ENCODE measurements at regions not wholly inside any gene's neighbourhood (a gene's known extent, or its start where the extent isn't known, plus 50 kb on each side); places are given as distances from the start of the nearest gene placed in this dataset.

DNA sequence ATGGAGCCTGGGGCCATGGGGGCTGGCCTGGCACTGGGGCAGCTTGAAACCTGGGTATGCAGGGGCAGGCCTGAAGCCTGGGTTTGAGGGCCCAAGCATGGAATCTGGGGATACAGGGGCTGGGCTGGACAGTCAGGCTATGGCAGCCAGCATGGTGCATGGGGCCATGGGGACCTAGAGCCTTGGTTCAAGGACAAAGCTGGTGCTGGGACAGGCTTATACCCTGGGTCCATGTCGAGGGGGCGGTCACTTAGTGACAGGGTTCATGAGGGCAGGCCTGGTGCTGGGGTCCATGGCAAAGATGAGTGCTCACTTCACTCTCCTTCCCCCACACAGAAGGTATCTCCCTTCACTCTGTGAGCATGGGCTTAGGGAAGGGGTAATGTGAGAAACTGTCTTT lies 116.2 kb downstream of the BBS10 start:
- DNase-seq (ENCODE audit: low read depth): no peak

DNA sequence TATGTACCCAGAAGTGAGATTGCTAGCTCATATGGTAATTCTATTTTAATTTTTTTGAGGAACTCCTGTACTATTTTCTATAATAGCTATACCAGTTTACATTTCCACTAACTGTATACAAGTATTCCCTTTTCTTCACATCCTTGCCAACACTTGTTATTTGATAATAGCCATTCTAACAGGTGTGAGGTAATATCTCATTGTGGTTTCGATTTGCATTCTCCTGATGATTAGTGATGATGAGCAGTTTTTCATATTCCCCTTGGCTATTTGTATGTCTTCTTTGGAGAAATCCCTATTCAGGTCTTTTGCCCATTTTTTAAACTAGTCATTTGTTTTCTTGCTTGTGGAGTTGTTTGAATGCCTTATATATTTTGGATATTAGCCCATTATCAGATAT lies 121.3 kb downstream of the BBS10 start:
- no peak for DNase-seq (ENCODE audit: low read depth)
- H3K4me3 ChIP-seq (ENCODE audit: low read depth, low read length): no peak overlapping the region

More for the DNA sequence above, 116.2 kb downstream of the BBS10 start:
- H3K4me3 ChIP-seq (ENCODE audit: low read depth, low read length): no peak overlapping the region

DNA sequence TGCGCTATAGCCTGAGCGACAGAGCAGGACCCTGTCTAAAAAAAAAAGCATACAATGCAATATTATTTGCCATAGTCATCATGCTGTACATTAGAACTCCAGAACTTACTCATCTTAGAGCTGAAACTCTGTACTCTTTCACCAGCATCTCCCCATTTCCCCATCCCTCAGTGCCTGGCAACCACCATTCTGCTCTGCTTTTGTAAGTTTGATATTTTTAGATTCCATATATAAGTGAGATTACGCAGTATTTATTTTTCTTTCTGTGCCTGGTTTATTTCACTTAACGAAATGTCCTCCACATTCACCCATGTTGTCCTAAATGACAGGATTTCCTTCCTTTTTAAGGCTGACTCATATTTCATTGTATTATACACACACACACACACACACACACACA lies 121.8 kb downstream of the BBS10 start:
- peak; percentile 31 for DNase-seq (ENCODE audit: low read depth)

DNA sequence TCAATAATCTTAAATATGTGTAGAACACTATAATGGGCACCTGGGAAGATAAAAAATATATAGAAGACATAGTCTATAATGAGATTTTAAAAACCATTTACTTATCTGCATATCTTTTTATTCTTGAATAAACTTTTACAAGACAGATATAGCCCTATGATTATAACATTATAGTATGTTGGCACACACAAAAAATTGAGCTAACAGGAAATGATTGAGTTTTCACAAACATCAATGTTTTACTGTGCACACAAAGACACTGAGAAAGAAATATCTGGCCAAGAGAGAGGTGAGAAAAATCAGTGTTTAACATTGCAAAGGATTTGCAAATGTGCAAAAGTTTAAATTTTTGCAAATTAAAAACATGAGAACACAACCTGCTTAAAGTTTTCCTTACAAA lies 124.3 kb downstream of the BBS10 start:
- DNase-seq (ENCODE audit: low read depth): no peak
- H3K4me3 ChIP-seq (ENCODE audit: low read depth, low read length): no peak overlapping the region

More for the DNA sequence above, 121.8 kb downstream of the BBS10 start:
- H3K4me3 ChIP-seq (ENCODE audit: low read depth, low read length): no peak overlapping the region

DNA sequence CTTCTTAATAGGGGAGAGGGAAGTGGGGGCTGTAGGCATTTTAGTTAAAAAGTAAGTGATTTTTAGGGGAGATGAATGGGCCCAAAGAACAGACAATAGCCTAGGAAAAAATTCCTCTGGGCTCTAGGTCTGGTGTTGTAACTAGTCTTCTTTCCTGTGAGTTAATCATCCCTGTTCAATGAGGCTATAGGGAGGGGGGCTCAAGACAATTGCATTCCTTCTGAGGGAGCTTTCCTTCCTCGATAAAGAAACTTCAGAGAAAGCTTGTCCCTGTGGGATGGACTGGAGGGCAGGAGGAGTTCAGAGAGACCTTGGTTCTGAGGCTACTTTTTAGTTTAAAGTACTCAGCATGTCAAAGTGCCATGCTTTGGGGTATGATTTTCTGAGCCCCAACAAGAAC lies 127.2 kb downstream of the BBS10 start:
- no peak for DNase-seq (ENCODE audit: low read depth)
- H3K4me3 ChIP-seq (ENCODE audit: low read depth, low read length): no peak overlapping the region

DNA sequence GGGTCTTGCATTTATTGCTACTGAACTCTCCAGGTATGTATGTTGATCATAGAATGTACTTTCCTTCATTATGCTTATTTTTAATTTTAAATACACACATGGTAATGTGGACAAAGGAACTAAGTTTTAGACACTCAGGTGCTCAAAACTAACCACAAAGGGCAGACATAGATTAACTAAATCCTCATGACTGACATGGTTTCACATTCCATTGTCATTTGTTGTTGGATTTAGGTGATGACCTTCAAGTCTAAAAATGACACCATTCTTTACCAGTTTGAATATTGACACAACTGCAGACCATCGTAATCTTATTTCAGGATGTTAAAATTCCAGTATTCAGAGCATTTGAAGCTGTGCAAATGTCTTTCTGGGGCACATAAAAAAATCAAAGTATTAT lies 128.4 kb downstream of the BBS10 start:
- no peak overlapping the region for H3K4me3 ChIP-seq (ENCODE audit: low read depth, low read length)
- DNase-seq (ENCODE audit: low read depth): no peak

DNA sequence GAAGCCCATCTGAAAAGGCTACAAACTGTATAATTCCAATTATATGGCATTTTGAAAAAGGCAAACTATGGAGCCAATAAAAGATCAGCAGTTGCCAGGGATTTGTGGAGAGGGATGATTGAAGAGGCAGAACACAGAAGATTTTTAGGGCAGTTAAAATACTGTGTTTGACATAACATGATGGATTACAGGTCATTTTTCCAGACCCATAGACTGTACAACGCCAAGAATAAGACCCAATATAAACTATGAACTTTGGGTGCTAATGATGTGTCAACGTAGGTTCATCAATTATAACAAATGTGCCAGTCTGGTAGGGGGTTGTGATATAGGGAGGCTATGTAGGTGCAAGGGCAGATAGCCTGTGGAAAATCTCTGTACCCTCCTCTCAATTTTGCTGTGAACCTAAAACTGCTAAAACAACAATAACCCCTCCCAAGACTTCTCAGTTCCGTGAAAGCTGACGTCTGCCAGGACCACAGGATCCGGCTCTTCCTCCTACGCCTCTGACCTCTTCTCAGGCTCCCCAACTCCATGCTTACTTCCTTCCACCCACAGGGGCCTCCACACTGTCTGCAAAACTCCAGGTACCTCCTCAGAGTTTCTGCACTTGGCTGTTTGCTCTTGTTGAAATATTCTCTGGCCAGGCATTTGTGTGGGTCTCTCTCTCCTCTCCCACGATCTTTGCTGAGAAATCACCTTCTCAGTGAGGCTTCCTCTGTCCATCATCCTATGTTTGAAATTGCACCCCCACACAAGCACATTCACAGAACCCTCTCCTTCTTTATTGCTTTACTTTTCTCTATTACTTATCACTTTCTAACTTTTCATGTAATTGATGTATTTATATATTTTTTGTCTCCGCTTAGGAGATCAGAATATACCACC lies 131.4 kb downstream of the BBS10 start:
- no peak overlapping the region for H3K4me3 ChIP-seq (ENCODE audit: low read depth, low read length)
- DNase-seq (ENCODE audit: low read depth): no peak

DNA sequence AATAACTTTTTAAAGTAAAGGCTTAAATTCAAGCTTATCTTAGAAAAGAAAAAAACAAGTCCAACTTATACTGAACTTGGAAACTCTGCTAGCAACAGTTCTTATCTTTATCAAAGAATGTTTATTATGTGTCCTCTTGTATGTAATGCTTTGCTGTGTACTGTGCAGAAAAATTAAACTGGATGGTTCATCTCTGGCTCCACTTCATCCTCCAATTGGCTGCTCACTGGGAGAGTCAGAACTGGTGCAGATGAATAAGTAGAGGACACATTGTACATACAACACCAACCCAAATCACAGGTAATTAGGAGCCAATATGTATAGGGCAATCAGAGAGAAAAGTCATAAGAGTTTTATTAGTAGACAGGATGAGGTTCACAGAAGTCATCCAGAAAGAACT lies 123.6 kb upstream of the NAP1L1 start:
- no peak for DNase-seq (ENCODE audit: low read depth)
- H3K4me3 ChIP-seq (ENCODE audit: low read depth, low read length): no peak overlapping the region

DNA sequence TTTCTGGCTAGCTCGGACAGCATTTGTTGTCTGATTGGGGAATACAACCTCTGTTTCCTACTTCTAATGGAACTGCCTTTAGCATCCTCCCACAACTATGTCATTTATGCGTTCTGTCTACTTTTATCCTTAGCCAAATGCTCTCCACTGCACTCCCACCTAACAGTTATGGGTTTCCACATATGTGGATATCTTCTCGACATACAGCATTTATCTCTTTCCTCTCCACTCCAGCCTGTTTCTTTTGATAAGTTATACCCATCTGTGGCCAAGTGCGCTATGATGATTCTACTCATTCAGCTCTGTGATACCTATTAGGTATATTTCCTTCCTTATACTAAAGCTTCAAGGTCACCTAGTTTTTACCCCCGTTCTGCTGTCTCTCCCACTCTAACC lies 122.2 kb upstream of the NAP1L1 start:
- no peak for DNase-seq (ENCODE audit: low read depth)
- no peak overlapping the region for H3K4me3 ChIP-seq (ENCODE audit: low read depth, low read length)

DNA sequence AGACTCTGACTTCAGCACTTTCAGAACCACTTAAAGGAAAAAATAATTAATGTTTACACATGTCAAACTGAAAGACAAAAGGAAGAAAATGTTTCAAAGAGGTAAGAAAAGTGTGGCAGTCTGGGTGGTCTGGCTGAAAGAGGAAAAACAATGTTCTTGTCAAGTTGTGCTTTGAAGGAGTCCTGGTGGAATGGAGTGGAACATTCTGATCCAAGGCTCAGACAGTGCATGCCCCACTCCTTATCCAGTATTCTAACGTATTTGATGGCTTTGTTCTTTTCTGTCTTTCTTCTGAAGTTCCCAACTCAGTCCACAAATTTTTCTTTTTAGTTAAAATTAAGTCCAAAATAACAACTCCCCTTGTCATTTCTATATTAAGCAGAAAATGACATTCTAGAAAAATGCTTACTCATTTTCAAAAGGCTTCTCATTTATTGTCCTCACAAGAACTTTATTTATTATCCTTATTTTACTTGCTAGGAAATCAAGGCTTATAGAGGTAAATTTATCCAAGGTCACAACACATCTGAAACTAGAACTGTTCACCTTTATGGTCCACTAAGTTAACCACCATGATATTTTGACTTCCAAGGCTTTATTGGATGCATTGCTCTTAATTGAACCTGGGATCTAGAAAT lies 121.7 kb upstream of the NAP1L1 start:
- no peak overlapping the region for H3K4me3 ChIP-seq (ENCODE audit: low read depth, low read length)
- DNase-seq (ENCODE audit: low read depth): no peak

DNA sequence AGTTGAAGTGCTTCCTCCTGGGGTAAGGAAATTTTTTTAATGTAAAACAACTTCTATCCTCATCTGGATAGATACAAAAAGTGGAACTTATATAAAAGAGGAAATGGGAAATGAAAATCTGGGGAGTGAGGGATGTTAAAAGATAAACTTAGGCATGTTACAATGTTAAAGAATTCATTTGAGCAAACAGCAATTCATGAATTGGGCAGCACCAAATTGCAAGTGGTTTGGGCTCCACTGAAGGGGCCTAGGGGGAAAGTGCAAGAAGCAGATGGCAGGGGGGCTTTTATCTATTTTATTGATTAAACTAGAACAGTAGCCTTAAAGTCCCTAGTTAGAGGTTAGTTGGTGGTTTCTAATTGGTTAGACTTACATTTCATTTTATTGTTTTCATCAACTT lies 118.1 kb upstream of the NAP1L1 start:
- H3K4me3 ChIP-seq (ENCODE audit: low read depth, low read length): no peak overlapping the region
- no peak for DNase-seq (ENCODE audit: low read depth)

DNA sequence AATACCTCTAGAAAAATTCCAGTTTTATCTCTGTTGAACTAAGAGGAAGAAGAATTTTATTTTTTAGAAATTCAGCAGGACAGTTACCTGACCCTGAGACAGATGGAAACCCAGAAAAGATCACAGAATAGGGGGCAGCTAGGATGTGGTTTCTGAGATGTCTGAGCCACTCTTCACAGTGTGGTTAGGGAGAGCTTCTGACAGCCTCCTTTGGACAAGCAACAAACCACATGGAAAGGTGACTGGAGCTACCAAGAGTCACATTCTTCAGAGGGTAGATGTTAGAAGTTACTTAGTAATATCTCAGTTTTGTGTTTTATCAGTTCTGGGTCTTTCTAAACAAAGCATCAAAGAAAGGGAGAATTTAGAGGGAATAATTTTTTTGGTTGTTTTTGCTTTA lies 117.3 kb upstream of the NAP1L1 start:
- H3K4me3 ChIP-seq (ENCODE audit: low read depth, low read length): no peak overlapping the region
- DNase-seq (ENCODE audit: low read depth): no peak

DNA sequence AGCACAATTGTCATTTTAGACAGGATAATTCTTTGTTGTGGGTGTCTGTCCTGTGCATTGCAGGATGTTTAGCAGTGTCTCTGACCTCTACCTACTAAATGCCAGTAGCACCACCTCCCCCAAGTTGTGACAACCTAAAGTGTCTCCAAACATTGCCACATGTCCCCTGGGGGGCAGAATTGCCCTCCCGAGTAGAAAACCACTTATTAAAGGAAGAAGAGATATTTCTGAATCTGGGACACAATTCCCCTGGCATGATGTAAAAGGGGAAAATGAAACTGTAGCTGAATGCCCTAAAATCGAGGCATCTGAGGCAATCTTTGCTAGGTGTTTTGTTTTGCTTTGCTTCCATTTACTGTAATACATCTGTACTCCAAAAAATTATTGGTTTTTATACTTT lies 116.8 kb upstream of the NAP1L1 start:
- H3K4me3 ChIP-seq (ENCODE audit: low read depth, low read length): no peak overlapping the region
- DNase-seq (ENCODE audit: low read depth): no peak

DNA sequence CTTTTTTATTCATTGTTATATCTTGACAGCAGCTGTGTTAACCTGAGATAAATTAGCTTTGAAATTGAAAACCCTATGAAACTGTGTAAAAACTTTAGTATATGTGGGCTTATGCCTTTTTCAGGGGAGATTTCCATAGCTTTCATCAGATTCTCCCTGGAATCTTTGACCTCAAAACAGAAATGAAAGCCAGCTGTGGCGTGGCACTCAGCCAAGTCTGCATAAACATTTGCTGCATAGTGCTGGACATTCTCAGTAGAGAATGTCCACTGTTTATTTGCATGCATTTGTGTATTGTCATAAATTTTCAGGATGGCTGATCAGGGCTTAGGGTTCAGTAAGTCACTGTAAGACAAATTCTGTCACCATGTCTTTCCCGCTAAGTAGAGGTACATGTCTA lies 115.3 kb upstream of the NAP1L1 start:
- DNase-seq (ENCODE audit: low read depth): peak; percentile 21
- H3K4me3 ChIP-seq (ENCODE audit: low read depth, low read length): no peak overlapping the region

DNA sequence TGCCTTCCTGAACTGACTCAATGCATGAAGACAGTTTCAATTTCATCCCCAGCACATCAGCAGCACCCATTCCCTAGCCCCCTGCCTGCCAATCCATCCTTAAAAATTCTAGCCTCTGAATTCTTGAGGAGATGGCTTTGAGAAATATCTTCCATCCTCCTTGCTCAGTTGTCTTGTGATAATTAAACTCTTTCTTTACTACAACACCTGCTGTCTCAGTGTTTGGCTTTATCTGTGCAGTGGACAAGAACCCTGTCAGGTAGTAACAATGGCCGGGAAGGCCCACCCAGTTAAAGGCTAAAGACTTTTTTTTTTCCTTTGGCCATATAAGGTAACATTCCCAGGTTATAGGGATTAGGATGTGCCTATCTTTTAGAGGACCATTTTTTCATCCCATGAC lies 114.4 kb upstream of the NAP1L1 start:
- no peak for DNase-seq (ENCODE audit: low read depth)
- H3K4me3 ChIP-seq (ENCODE audit: low read depth, low read length): no peak overlapping the region

DNA sequence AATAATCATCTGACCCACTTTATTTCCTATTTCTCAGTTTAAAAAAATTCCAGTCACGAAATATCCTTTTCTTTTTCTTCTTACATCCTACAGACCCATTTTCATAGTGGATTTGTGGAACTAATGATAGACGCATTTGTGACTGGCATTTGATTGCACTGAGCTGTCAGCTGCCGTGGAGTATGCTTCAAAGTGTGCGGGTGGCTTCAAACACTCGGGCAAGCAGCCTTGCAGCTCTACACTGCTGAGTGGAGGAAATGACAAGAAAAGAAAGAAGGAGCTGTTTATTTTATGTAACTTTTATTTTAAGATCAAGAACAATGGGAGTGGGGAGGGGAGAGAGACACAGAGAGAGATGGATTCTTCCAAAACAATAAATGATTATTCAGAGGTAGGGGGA lies 112.8 kb upstream of the NAP1L1 start:
- no peak overlapping the region for H3K4me3 ChIP-seq (ENCODE audit: low read depth, low read length)
- DNase-seq (ENCODE audit: low read depth): no peak

DNA sequence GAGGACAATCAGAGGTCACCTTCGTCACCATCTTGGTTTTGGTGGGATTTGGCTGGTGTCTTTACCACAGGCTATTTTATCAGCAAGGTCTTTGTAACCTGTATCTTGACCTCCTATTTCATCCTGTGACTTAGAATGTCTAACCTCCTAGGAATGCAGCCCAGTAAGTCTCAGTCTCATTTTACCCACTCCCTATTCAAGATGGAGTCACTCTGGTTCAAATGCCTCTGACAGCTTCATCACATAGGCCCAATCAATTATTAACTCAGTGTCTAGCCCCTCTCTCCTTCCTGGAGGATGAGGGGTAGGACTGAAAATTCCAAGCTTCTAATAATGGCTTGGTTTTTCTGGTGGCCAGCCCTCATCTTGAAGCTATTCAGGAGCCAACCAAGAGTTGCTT lies 111.4 kb upstream of the NAP1L1 start:
- no peak for DNase-seq (ENCODE audit: low read depth)
- no peak overlapping the region for H3K4me3 ChIP-seq (ENCODE audit: low read depth, low read length)

DNA sequence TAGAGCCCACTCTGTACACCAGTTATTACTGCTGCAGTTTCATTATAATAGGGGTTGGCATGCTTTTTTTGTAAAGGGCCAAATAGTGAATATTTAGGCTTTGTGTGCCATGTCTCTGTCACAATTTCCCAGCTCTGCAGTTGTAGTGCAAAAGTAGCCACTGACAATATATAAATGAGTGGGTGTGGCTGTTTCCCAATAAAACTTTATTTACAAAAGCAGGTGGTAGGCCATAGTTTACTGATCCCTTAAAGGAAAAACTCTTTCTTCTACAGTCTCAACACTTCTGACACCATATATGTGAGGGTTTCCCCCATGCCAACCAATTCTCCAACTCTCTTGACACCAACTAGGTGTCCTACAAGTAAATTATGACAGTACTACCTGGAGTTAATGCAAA lies 110.2 kb upstream of the NAP1L1 start:
- no peak for DNase-seq (ENCODE audit: low read depth)
- no peak overlapping the region for H3K4me3 ChIP-seq (ENCODE audit: low read depth, low read length)

DNA sequence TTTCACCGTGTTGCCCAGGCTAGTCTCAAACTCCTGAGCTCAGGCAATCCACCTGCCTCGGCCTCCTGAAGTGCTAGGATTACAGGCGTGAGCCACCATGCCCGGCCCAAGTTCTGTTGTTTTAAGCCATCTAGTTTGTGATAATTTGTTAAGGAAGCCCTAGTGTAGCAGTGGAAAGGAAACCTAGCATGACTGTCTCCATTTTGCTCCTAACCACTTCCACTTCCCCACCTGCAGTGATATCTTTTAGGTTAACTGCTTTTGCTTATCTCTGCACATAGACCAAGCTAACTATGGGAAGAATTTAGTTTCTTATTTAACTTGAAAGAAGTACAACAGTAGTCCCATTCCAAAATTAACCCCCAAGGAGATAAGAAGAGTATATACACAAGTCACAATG lies 109.5 kb upstream of the NAP1L1 start:
- no peak overlapping the region for H3K4me3 ChIP-seq (ENCODE audit: low read depth, low read length)
- DNase-seq (ENCODE audit: low read depth): no peak

DNA sequence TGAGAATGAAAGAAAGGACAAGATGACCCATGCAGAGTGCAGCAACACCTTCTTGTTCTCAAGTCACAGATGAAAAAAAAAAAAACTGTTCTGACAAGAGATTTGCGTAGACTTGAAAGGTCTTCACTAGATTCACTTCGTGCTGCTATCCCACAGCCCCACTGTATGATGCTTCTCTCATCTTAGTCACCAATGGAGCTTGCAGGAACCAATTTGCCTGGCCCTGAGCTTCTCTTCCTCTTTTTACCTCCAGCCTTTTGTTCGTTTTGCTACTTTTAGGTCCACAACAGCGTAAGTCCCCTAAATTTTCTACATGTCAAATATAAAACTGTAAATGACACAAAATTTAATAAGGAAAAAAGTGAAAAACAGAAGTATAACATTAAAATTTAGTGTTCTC lies 107.9 kb upstream of the NAP1L1 start:
- H3K4me3 ChIP-seq (ENCODE audit: low read depth, low read length): no peak overlapping the region
- DNase-seq (ENCODE audit: low read depth): no peak

DNA sequence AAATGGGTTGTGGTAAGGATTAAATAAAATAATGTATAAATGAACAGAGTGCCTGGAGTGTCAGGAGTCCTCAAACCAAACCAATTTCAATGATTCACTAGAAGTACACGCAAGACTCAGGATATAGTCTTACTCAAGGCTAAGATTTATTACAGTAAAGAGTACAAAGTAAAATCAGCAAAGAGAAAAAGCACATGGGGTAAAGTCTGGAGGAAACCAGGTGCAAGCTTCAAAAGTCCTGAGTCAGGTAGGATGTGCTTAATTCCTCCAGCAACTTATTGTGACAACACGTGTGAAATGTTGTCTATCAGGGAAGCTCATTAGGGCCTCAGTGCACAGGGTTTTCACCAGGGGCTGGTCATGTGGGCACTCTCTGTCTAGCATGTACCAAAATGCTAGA lies 105.8 kb upstream of the NAP1L1 start:
- no peak for DNase-seq (ENCODE audit: low read depth)

More for the DNA sequence above, 105.8 kb upstream of the NAP1L1 start:
- H3K4me3 ChIP-seq (ENCODE audit: low read depth, low read length): no peak overlapping the region

All from skeletal muscle cell (primary cell).